ENCODE measurements at regions not wholly inside any gene's neighbourhood (a gene's known extent, or its start where the extent isn't known, plus 50 kb on each side); places are given as distances from the start of the nearest gene placed in this dataset.
"Not testable (repeated sequence)": the region's sequence is repeated elsewhere in the genome, so short reads cannot be mapped to it uniquely, and the experiment has no call there.

GRCh38 chr6:23534351-23534750 is 591.7 kb upstream of the NRSN1 start:
- Mint-ChIP-seq H3K9me3 (peaks cover 3% of the 10 kb centered on the region), H3K36me3 (ENCODE audit: low read depth) (no peaks in the 10 kb centered on the region), H3K27ac (no peak overlapping the region), H3K27me3 (no peaks in the 10 kb centered on the region), H3K4me1 (ENCODE audit: low read depth) (no peaks in the 10 kb centered on the region), H3K4me3 (no peak overlapping the region)
- DNase-seq = no peak

DNA sequence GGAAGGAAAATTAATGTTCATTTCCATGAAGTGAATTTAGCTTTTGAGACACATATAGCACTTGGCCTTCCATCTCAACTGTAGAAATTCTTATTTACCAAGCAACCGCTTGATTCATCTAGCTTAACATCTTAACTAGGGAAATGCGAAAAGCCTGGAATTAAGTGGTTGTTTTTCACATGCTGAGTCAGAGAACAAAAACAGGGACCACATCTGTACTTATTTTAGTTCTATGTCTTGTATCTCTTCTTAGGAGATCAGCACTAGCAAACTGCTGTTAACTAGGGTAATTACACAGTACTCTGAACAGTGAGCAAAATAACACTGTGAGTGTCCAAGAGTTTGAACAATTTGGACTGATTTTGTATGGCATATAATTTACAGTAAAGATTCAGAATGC is 590.9 kb upstream of the NRSN1 start:
- H3K36me3 Mint-ChIP-seq (ENCODE audit: low read depth) = no peaks in the 10 kb centered on the region
- DNase-seq = no peak
- peaks cover 3% of the 10 kb centered on the region for H3K9me3 Mint-ChIP-seq
- no peak overlapping the region for H3K27ac Mint-ChIP-seq
- H3K4me1 Mint-ChIP-seq (ENCODE audit: low read depth) = no peaks in the 10 kb centered on the region
- no peaks in the 10 kb centered on the region for H3K27me3 Mint-ChIP-seq
- H3K4me3 Mint-ChIP-seq = no peak overlapping the region

GRCh38 chr6:23537828-23538227 is 588.2 kb upstream of the NRSN1 start:
- H3K4me3 Mint-ChIP-seq = no peak overlapping the region
- no peaks in the 10 kb centered on the region for H3K4me1 Mint-ChIP-seq (ENCODE audit: low read depth)
- no peak overlapping the region for H3K27ac Mint-ChIP-seq
- H3K9me3 Mint-ChIP-seq = peaks cover 3% of the 10 kb centered on the region
- no peak for DNase-seq
- no peaks in the 10 kb centered on the region for H3K27me3 Mint-ChIP-seq
- no peaks in the 10 kb centered on the region for H3K36me3 Mint-ChIP-seq (ENCODE audit: low read depth)

DNA sequence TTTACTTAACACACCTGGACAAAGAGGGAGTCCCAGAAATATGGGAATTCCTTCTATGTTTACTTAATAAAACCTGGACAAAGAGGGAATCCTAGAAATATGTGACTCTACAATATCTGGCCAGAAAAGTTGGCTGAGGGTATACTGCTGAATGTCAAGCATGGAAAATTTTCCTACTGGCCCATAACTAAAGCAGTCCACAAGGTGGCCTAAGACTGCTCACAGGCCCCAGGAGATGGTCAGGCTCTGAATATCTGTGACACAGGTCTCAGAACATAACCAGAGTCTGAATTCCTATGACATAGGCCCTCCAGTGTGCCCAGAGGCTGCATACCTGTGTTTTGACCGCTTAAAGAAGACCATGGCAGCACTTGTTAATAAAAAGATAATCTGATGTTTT is 578.2 kb upstream of the NRSN1 start:
- Mint-ChIP-seq H3K27ac (no peak overlapping the region), H3K4me1 (ENCODE audit: low read depth) (no peaks in the 10 kb centered on the region), H3K9me3 (no peaks in the 10 kb centered on the region), H3K36me3 (ENCODE audit: low read depth) (no peaks in the 10 kb centered on the region), H3K4me3 (no peak overlapping the region), H3K27me3 (no peaks in the 10 kb centered on the region)
- DNase-seq = no peak

DNA sequence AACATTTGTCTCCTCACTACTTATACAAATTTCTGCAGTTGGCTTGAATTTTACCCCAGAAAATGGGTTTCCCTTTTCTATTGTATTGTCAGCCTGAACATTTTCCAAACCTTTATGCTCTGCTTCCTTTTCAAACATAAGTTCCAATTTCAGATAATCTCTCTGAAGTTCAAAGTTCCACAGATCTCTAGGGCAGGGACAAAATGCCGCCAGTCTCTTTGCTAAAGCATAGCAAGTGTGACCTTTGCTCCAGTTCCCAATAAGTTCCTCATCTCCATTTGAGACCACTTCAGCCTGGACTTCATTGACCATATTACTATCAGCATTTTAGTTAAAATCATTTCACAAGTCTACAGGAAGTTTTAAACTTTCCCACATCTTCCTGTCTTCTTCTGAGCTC is 571.1 kb upstream of the NRSN1 start:
- H3K36me3 Mint-ChIP-seq (ENCODE audit: low read depth) = not testable (repeated sequence)

DNA sequence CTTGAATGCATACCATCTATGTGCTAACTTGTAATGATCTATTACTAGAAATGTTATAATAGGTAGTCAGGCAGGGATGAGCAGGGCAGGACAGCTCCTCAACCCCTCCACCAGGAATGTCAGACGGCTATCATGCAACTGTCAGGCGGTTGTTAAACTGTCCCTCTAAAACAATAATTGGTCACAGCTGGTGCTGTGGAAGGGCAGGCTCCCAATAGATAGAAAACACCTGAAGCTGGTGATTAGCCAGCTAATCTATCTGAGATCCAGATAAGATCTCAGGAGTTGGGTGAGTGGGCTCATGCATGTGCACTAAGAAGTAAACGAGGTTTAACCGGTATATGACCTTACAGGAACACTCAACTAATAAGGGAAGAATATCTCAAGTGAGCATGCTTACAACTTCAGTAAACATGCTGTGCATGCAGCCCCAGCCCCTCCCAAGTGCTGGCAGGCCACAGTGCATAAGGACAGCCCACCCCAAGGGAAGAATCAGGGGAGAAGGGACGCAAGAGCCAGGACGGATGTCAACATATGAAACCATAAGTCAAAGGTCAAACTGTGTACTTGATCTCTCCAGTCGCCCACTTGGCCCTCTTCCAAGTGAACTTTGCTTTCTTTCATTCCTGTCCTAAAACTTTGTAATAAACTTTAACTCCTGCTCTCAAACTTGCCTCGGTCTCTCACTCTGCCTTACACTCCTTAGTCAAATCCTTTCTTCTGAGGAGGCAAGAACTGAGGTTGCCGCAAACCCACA is 566.2 kb upstream of the NRSN1 start:
- H3K4me3 Mint-ChIP-seq = no peak overlapping the region
- no peaks in the 10 kb centered on the region for H3K4me1 Mint-ChIP-seq (ENCODE audit: low read depth)
- no peak overlapping the region for H3K27ac Mint-ChIP-seq
- DNase-seq = no peak
- no peaks in the 10 kb centered on the region for H3K36me3 Mint-ChIP-seq (ENCODE audit: low read depth)
- peaks cover 23% of the 10 kb centered on the region for H3K9me3 Mint-ChIP-seq
- no peaks in the 10 kb centered on the region for H3K27me3 Mint-ChIP-seq

More for the DNA sequence above, 571.1 kb upstream of the NRSN1 start:
- not testable (repeated sequence) for H3K9me3 Mint-ChIP-seq; H3K27me3 Mint-ChIP-seq; H3K27ac Mint-ChIP-seq; H3K4me3 Mint-ChIP-seq; DNase-seq; H3K4me1 Mint-ChIP-seq (ENCODE audit: low read depth)

DNA sequence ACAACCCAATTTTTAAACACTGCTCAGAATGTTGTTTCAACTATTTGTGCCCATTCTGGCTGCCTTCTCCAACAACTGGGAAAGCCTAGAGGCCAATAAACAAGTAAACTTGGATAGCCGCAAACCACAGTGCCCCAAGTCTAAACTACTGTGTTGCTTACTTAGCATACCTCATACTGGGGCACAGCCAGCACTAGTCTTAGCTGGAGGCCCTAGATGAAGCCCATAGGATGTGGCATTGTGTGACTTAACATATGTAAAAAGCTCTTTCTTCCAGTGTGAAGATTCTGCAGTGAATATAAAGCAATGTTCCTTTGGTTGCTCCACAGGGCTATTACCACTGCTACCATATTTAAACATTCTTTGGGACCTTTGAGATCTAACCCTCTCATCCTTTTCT is 564.3 kb upstream of the NRSN1 start:
- peaks cover 20% of the 10 kb centered on the region for H3K9me3 Mint-ChIP-seq
- no peaks in the 10 kb centered on the region for H3K4me1 Mint-ChIP-seq (ENCODE audit: low read depth)
- DNase-seq = no peak
- H3K27me3 Mint-ChIP-seq = no peaks in the 10 kb centered on the region
- no peaks in the 10 kb centered on the region for H3K36me3 Mint-ChIP-seq (ENCODE audit: low read depth)
- no peak overlapping the region for H3K27ac Mint-ChIP-seq
- no peak overlapping the region for H3K4me3 Mint-ChIP-seq

- no peak overlapping the region for H3K4me3 Mint-ChIP-seq
- no peaks in the 10 kb centered on the region for H3K4me1 Mint-ChIP-seq (ENCODE audit: low read depth)
- peaks cover 20% of the 10 kb centered on the region for H3K9me3 Mint-ChIP-seq
- no peak overlapping the region for H3K27ac Mint-ChIP-seq
- no peaks in the 10 kb centered on the region for H3K27me3 Mint-ChIP-seq
- H3K36me3 Mint-ChIP-seq (ENCODE audit: low read depth) = no peaks in the 10 kb centered on the region
- no peak for DNase-seq
These were observed 563.5 kb upstream of the NRSN1 start for GRCh38 chr6:23562554-23562953.

DNA sequence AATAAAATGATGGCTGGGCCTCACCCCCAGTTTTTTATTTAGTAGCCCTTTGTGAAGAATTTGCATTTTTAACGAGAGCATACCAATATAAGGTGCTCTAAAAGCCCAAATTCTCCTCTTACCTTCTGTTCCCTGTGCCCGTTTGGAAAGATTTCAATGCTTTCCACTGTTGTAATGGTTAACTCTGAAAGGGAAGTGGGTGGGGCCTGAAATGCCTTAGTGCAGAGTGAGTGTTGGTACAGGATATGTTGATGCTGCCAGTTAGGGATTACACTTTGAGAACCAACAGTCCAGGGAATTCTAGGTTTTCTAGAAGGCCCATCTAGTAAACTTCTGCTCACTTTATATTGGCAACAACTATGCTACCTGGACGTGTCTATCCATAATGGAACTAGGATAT is 562.7 kb upstream of the NRSN1 start:
- no peak overlapping the region for H3K27ac Mint-ChIP-seq
- no peak overlapping the region for H3K4me3 Mint-ChIP-seq
- no peaks in the 10 kb centered on the region for H3K36me3 Mint-ChIP-seq (ENCODE audit: low read depth)
- peaks cover 17% of the 10 kb centered on the region for H3K9me3 Mint-ChIP-seq
- DNase-seq = no peak
- no peaks in the 10 kb centered on the region for H3K27me3 Mint-ChIP-seq
- no peaks in the 10 kb centered on the region for H3K4me1 Mint-ChIP-seq (ENCODE audit: low read depth)

DNA sequence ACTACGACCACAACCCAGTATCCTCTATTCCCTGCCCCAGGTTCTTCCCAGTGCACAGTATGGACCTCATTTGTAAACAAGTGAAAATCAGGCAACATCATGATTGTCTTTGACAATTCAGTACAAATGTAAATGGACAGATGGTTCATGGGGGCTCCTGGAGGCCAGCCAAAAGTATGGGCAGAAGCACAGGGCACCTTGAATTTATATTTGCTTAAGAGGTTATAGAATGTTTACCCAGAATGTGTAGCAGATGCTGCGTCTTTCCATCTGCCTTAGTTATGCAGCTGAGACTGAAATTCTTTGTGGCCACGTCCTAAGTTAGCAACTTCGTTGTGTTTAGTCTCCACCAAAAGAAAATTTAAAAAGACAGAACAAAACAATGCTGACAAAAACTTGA is 559.6 kb upstream of the NRSN1 start:
- Mint-ChIP-seq H3K4me1 (ENCODE audit: low read depth) (no peaks in the 10 kb centered on the region), H3K27me3 (no peaks in the 10 kb centered on the region), H3K36me3 (ENCODE audit: low read depth) (no peaks in the 10 kb centered on the region), H3K4me3 (no peak overlapping the region), H3K9me3 (peaks cover 13% of the 10 kb centered on the region), H3K27ac (no peak overlapping the region)
- no peak for DNase-seq

GRCh38 chr6:23568292-23568691 is 557.7 kb upstream of the NRSN1 start:
- H3K4me3 Mint-ChIP-seq = no peak overlapping the region
- H3K4me1 Mint-ChIP-seq (ENCODE audit: low read depth) = no peaks in the 10 kb centered on the region
- no peak for DNase-seq
- no peak overlapping the region for H3K27ac Mint-ChIP-seq
- no peaks in the 10 kb centered on the region for H3K36me3 Mint-ChIP-seq (ENCODE audit: low read depth)
- no peaks in the 10 kb centered on the region for H3K27me3 Mint-ChIP-seq
- no peaks in the 10 kb centered on the region for H3K9me3 Mint-ChIP-seq

DNA sequence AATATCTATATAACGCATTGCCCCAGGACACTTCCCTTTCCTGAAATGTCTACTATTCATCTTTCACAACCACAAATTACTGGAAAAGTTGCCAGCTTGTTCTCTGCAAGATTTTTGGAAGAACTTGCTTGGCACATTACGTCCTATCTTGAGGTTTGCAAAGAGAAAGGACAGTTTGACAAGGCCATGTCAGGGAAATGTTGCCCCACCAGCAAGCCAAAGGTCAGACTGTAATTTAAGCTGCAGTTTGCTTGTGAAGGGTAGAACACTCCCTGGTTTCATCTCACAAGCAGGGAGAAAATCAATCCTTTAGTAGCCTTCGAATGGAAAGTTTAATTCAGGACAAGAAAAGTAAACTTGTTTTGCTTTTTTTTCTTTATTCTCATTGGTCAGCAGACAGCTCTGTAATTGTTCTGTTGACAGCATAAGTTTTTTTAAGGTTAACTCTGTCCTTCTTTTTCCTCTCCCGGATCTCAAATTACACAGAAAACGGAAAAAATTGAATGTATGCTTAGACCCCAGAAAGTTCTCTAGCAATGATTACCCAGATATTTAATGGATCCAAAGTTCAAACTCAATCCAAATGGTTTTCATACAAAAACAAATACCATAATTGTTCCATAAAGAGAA is 541.8 kb upstream of the NRSN1 start:
- no peak for DNase-seq
- Mint-ChIP-seq H3K4me3 (no peak overlapping the region), H3K4me1 (ENCODE audit: low read depth) (no peaks in the 10 kb centered on the region), H3K27me3 (no peaks in the 10 kb centered on the region), H3K27ac (no peak overlapping the region), H3K36me3 (ENCODE audit: low read depth) (no peaks in the 10 kb centered on the region), H3K9me3 (peaks cover 2% of the 10 kb centered on the region)

DNA sequence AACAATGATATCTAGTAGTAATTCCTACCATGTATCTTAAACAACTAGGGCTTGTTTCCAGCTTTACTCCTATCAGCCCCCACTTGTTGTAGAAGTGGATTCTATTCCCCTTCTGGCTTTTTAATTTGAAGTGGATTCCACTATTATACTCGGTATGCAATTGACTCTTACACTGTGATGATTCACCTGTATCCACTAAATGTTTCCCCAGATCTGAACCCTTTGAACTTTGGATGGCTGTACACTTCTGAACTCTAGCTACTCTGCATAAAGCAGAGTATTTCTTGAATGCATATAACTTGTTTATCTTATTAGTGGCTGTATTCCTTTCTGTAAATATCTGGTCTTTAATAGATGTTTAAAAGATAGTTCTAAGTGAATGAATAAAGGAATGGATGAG is 538.4 kb upstream of the NRSN1 start:
- Mint-ChIP-seq H3K27me3 (no peaks in the 10 kb centered on the region), H3K4me1 (ENCODE audit: low read depth) (no peaks in the 10 kb centered on the region), H3K4me3 (no peak overlapping the region), H3K9me3 (peaks cover 2% of the 10 kb centered on the region), H3K27ac (no peak overlapping the region), H3K36me3 (ENCODE audit: low read depth) (no peaks in the 10 kb centered on the region)
- no peak for DNase-seq

GRCh38 chr6:23589811-23590210 is 536.2 kb upstream of the NRSN1 start:
- Mint-ChIP-seq H3K36me3 (ENCODE audit: low read depth) (no peaks in the 10 kb centered on the region), H3K4me1 (ENCODE audit: low read depth) (no peaks in the 10 kb centered on the region), H3K9me3 (peaks cover 8% of the 10 kb centered on the region), H3K27me3 (no peaks in the 10 kb centered on the region), H3K27ac (no peak overlapping the region), H3K4me3 (no peak overlapping the region)
- no peak for DNase-seq

DNA sequence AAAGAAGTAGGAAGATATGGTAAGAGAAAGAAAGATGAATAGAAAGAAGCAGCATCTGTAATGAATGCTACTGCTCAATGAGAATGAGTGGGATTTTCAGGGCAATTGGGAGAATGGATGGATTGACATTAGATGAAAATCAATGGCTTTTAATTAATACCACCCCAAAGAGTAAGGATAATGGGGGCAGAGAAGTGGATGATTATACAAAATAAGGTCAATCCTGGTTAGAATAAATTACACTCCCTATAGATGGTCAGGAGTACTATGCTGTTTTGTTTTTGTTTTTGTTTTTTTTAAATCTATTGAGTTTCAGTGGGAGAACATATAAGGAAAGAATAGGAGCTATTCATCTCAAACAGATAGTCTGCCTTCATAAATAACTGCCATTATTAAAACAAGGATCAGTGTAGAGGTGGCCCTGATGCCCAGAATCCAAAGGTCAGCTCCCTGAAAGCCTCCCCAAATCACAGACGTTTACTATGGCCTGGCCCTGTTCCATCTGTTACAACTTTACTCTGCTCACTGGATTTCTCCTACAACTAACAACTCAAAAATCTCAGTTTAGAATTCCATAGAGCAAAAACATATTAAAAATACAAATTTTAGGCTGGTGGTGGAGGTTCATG is 535.4 kb upstream of the NRSN1 start:
- no peak for DNase-seq
- H3K27ac Mint-ChIP-seq = no peak overlapping the region
- no peaks in the 10 kb centered on the region for H3K4me1 Mint-ChIP-seq (ENCODE audit: low read depth)
- no peak overlapping the region for H3K4me3 Mint-ChIP-seq
- no peaks in the 10 kb centered on the region for H3K36me3 Mint-ChIP-seq (ENCODE audit: low read depth)
- H3K27me3 Mint-ChIP-seq = no peaks in the 10 kb centered on the region
- peaks cover 9% of the 10 kb centered on the region for H3K9me3 Mint-ChIP-seq
